SK-N-SH (cell line): ENCODE measurements at regions not wholly inside any gene's neighbourhood (a gene's known extent, or its start where the extent isn't known, plus 50 kb on each side); places are given as distances from the start of the nearest gene placed in this dataset.
"Not testable (repeated sequence)": the region's sequence is repeated elsewhere in the genome, so short reads cannot be mapped to it uniquely, and the experiment has no call there.

Experiments
- CTCF ChIA-PET: fragments of 300-600, 350-600 bp; formaldehyde crosslinking; extraction: SDS; loops from one replicate; lab custom pipeline; 2021; lab: Yijun Ruan, JAX
- POLR2A ChIA-PET: fragments of 350-600 bp; sonication (Branson Sonifier 250); formaldehyde crosslinking; extraction: SDS; loops from one replicate; lab custom pipeline; 2020; ENCODE audit warnings: antibody characterized with exemption, inconsistent platforms; lab: Yijun Ruan, JAX
- DNase-seq: peaks from one replicate; pipeline ENCODE4 v3.0.0; 2012
- H2AFZ ChIP-seq: fragments of 200-600 bp; sonication (generic); 2 replicates; pipeline ENCODE4 v1.8.1; 2016; ENCODE audit warnings: antibody characterized with exemption, mild to moderate bottlenecking, low read depth
- H3F3A ChIP-seq: fragments of 200-600 bp; sonication (generic); replicated peaks from 2 replicates; pipeline ENCODE3; 2016; ENCODE audit warnings: antibody characterized with exemption, mild to moderate bottlenecking; ENCODE audit not compliant: insufficient read depth
- H3K27ac ChIP-seq, 2 experiments: fragments of 200-500 bp in 1 of 2; fragments of 200-600 bp in 1 of 2; sonication (Bioruptor generic) in 1 of 2; sonication (generic), shearing (Covaris generic) in 1 of 2; 2 replicates each; pipeline versions ENCODE4 v1.5.1 to v1.6.1; 2014 to 2016; ENCODE audit warnings: low read depth in 2 of 2, inconsistent platforms in 1 of 2, low read length in 1 of 2, mild to moderate bottlenecking in 1 of 2, mixed read lengths in 1 of 2
- H3K27me3 ChIP-seq: fragments of 200-600 bp; sonication (generic), shearing (Covaris generic); 2 replicates; pipeline ENCODE4 v1.6.1; 2016; ENCODE audit warnings: mixed run types; ENCODE audit not compliant: insufficient read depth
- H3K36me3 ChIP-seq, 2 experiments: fragments of 200-500 bp in 1 of 2; fragments of 200-600 bp in 1 of 2; sonication (Bioruptor generic) in 1 of 2; sonication (generic) in 1 of 2; replicated peaks in 1 of 2; 2 replicates each; pipeline versions ENCODE3 to v1.5.1; 2014 to 2016; ENCODE audit warnings: low read length in 1 of 2, mild to moderate bottlenecking in 1 of 2; ENCODE audit not compliant: insufficient read depth in 2 of 2, control insufficient read depth in 1 of 2
- H3K4me1 ChIP-seq, 2 experiments: fragments of 200-500 bp in 1 of 2; fragments of 200-600 bp in 1 of 2; sonication (Bioruptor generic) in 1 of 2; sonication (generic), shearing (Covaris generic) in 1 of 2; 2 replicates each; pipeline versions ENCODE4 v1.5.1 to v1.6.1; 2014 to 2016; ENCODE audit warnings: low read depth in 1 of 2, low read length in 1 of 2, mixed run types in 1 of 2; ENCODE audit not compliant: insufficient read depth in 2 of 2, control insufficient read depth in 1 of 2
- H3K4me2 ChIP-seq: fragments of 200-600 bp; sonication (generic), shearing (Covaris generic); 2 replicates; pipeline ENCODE4 v1.6.1; 2017; ENCODE audit warnings: mixed run types
- H3K4me3 ChIP-seq, 2 experiments: fragments of 200-500 bp in 1 of 2; fragments of 200-600 bp in 1 of 2; sonication (Bioruptor generic) in 1 of 2; sonication (generic), shearing (Covaris generic) in 1 of 2; 2 replicates each; pipeline versions ENCODE4 v1.5.1 to v1.8.1; 2014 to 2016; ENCODE audit warnings: low read depth in 2 of 2, inconsistent platforms in 1 of 2, low read length in 1 of 2, mild to moderate bottlenecking in 1 of 2, mixed read lengths in 1 of 2, moderate library complexity in 1 of 2
- H3K79me2 ChIP-seq: fragments of 200-600 bp; sonication (generic); 2 replicates; pipeline ENCODE4 v1.8.1; 2017; ENCODE audit warnings: mild to moderate bottlenecking; ENCODE audit not compliant: insufficient read depth
- H3K9ac ChIP-seq: fragments of 200-600 bp; sonication (generic); 2 replicates; pipeline ENCODE4 v1.6.1; 2017; ENCODE audit warnings: mixed run types
- H3K9me2 ChIP-seq: fragments of 200-600 bp; sonication (generic); 2 replicates; pipeline ENCODE4 v1.6.1; 2017; ENCODE audit warnings: mixed run types
- H3K9me3 ChIP-seq: fragments of 200-600 bp; sonication (generic); 2 replicates; pipeline ENCODE4 v1.6.1; 2017; ENCODE audit warnings: mixed run types, mild to moderate bottlenecking, moderate library complexity
- H4K20me1 ChIP-seq: fragments of 200-600 bp; sonication (generic); 2 replicates; pipeline ENCODE4 v1.6.1; 2017; ENCODE audit warnings: mild to moderate bottlenecking, mixed run types; ENCODE audit not compliant: insufficient read depth
- GATA2 ChIP-seq: sonication (generic); formaldehyde crosslinking; IDR thresholded peaks from 2 replicates; pipeline ENCODE4 v1.5.0; 2020; ENCODE audit warnings: mild to moderate bottlenecking, missing genetic modification reagents
- JUND ChIP-seq: IDR thresholded peaks from 2 replicates; pipeline ENCODE4 v1.4.0; 2012
- POLR2AphosphoS5 ChIP-seq: IDR thresholded peaks from 2 replicates; pipeline ENCODE4 v1.6.1; 2012; ENCODE audit warnings: low read depth, low read length
- RAD21 ChIP-seq: IDR thresholded peaks from 2 replicates; pipeline ENCODE4 v1.6.1; 2012; ENCODE audit warnings: mild to moderate bottlenecking, low read length
- RFX5 ChIP-seq: IDR thresholded peaks from 2 replicates; pipeline ENCODE4 v1.6.1; 2012; ENCODE audit warnings: mild to moderate bottlenecking, improper control_type of control experiment, low read length
- YY1 ChIP-seq: IDR thresholded peaks from 2 replicates; pipeline ENCODE4 v1.4.0; 2012; ENCODE audit warnings: low read depth, mild to moderate bottlenecking
- WGBS: methylation state at CpG from one replicate; pipeline ENCODE4 v1.1.6; 2017; ENCODE audit warnings: low lambda C conversion rate; 5-methylcytosine and 5-hydroxymethylcytosine counted together
- TF ChIP-seq, protein P1 (sequence below): fragments of 200-600 bp; sonication (generic); IDR thresholded peaks from 2 replicates; pipeline ENCODE4 v1.6.1; 2017; ENCODE audit warnings: antibody characterized with exemption, mild to moderate bottlenecking, moderate library complexity
- TF ChIP-seq, protein P2 (sequence below): IDR thresholded peaks from 2 replicates; pipeline ENCODE4 v1.4.0; 2012; ENCODE audit warnings: low read depth, borderline replicate concordance
- TF ChIP-seq, protein P3 (sequence below): IDR thresholded peaks from 2 replicates; pipeline ENCODE4; 2012

DNA sequence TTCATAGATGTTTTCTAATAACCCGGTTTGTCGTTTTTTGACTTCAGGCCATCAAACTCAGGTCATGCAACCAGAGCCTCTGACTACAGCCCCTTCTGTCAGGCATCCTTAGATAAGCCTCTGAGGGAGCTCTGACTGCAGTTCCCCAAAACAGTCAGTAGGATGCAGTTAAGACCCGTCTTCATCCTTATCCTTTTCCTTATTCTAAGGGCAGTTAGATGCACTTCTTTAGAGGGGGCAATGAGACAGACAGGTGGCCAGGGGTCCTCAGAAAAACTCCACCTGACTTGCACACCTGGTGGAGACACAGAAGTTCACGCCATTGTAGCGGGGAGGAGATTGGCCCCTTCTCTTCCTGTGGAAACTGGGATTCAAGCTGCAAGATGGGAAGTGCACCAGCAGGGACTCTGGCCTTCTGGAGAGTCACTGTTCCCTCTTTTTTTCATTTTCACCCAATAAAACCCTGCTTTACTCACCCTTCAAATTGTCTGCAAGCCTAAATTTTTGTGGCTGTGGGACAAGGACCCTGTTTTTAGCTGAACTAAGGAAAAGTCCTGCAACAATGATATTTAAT lies 104.8 kb upstream of the TFPI start:
- WGBS, result 69% methylated on average over 5 of the region's 5 CpGs
- ChIA-PET POLR2A (no interaction called here), CTCF (interaction anchor here (0.8 kb wide), 1 partner anchor 197 kb away, joined by 3 read pairs; no protein-coding TSS in a partner anchor)
- Histone ChIP-seq H3K36me3 (no peaks in the 10 kb centered on the region), H3K4me2 (no peak overlapping the region), H2AFZ (no peak overlapping the region; the same call in 1 of the 2 replicates), H3K79me2 (no peaks in the 10 kb centered on the region), H3K27me3 (no peaks in the 10 kb centered on the region), H4K20me1 (no peaks in the 10 kb centered on the region), H3F3A (no peaks in the 10 kb centered on the region), H3K4me3 (no peak overlapping the region), H3K27ac (no peak overlapping the region), H3K9me2 (no peaks in the 10 kb centered on the region), H3K9me3 (no peaks in the 10 kb centered on the region), H3K9ac (no peak overlapping the region), H3K4me1 (peaks cover 0 to 2% of the 10 kb centered on the region in 2 experiments; a peak in 1 of 4 replicates)
- TF ChIP-seq GATA2 (CRISPR knock-in tag) (no peak), POLR2AphosphoS5 (no peak), JUND (no peak), RAD21 (peak; percentile 37; the same call in 1 of the 2 replicates), YY1 (no peak)
- TF ChIP-seq, protein P1, sequence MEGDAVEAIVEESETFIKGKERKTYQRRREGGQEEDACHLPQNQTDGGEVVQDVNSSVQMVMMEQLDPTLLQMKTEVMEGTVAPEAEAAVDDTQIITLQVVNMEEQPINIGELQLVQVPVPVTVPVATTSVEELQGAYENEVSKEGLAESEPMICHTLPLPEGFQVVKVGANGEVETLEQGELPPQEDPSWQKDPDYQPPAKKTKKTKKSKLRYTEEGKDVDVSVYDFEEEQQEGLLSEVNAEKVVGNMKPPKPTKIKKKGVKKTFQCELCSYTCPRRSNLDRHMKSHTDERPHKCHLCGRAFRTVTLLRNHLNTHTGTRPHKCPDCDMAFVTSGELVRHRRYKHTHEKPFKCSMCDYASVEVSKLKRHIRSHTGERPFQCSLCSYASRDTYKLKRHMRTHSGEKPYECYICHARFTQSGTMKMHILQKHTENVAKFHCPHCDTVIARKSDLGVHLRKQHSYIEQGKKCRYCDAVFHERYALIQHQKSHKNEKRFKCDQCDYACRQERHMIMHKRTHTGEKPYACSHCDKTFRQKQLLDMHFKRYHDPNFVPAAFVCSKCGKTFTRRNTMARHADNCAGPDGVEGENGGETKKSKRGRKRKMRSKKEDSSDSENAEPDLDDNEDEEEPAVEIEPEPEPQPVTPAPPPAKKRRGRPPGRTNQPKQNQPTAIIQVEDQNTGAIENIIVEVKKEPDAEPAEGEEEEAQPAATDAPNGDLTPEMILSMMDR, result peak; percentile 43
- DNase-seq, result peak; percentile 11

DNA sequence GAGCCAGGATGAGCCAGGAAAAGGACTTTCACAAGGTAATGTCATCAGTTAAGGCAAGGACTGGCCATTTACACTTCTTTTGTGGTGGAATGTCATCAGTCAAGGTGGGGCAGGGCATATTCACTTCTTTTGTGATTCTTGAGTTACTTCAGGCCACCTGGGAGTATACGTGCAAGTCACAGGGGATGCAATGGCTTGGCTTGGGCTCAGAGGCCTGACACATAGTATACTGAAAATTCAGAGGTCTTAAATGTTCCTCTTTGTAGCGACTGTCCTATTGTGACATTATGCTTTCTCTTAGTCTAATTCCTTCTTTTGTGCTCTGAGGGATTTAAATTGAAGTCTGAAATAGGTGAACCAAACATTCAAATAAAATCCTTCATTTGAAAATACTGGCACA lies 121.8 kb upstream of the TFPI start:
- H3K9me2 ChIP-seq, H2AFZ ChIP-seq, H3K4me2 ChIP-seq, H3K4me3 ChIP-seq, H3F3A ChIP-seq, H3K27me3 ChIP-seq, DNase-seq, H3K27ac ChIP-seq, H3K9ac ChIP-seq, H3K36me3 ChIP-seq, H3K9me3 ChIP-seq, H3K79me2 ChIP-seq, H3K4me1 ChIP-seq, POLR2A ChIA-PET, H4K20me1 ChIP-seq: not testable (repeated sequence)
- CTCF ChIA-PET, result interaction anchor here (0.6 to 0.9 kb wide), 2 partner anchors 74 to 718 kb away, joined by 3 read pairs; no protein-coding TSS in a partner anchor
- 82% methylated on average over 2 of the region's 2 CpGs for WGBS

DNA sequence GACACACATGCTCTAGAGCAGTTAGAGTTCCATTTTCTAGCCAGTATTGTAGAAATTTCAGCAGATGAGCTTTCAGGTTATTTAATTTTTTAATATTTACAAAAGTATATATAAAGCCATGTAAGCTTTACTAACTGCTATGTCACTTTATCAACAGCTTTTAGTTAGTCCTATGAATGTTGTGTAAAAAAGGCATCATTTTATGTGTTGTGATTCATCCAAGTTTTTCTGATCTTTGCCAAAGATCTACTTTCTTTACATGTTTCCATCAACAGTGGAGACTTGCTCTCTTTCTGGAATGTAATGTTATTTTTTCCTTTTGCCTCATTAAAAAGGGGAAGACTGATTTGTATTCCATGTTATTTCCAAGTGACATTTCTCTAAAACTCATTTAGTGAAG lies 125.2 kb upstream of the TFPI start:
- DNase-seq, result no peak
- Histone ChIP-seq H3K27me3 (no peaks in the 10 kb centered on the region), H3K27ac (no peak overlapping the region), H4K20me1 (no peaks in the 10 kb centered on the region), H3K9me2 (no peaks in the 10 kb centered on the region), H3K4me3 (no peak overlapping the region), H3K4me2 (no peak overlapping the region), H2AFZ (no peak overlapping the region; the same call in 1 of the 2 replicates), H3K79me2 (no peaks in the 10 kb centered on the region), H3F3A (no peaks in the 10 kb centered on the region), H3K4me1 (no peaks in the 10 kb centered on the region), H3K9me3 (no peaks in the 10 kb centered on the region), H3K36me3 (no peaks in the 10 kb centered on the region), H3K9ac (no peak overlapping the region)
- CTCF ChIA-PET, result no interaction called here
- no peak for TF ChIP-seq RFX5
- TF ChIP-seq, protein P2, sequence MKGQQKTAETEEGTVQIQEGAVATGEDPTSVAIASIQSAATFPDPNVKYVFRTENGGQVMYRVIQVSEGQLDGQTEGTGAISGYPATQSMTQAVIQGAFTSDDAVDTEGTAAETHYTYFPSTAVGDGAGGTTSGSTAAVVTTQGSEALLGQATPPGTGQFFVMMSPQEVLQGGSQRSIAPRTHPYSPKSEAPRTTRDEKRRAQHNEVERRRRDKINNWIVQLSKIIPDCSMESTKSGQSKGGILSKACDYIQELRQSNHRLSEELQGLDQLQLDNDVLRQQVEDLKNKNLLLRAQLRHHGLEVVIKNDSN, result no peak
- TF ChIP-seq, protein P3, sequence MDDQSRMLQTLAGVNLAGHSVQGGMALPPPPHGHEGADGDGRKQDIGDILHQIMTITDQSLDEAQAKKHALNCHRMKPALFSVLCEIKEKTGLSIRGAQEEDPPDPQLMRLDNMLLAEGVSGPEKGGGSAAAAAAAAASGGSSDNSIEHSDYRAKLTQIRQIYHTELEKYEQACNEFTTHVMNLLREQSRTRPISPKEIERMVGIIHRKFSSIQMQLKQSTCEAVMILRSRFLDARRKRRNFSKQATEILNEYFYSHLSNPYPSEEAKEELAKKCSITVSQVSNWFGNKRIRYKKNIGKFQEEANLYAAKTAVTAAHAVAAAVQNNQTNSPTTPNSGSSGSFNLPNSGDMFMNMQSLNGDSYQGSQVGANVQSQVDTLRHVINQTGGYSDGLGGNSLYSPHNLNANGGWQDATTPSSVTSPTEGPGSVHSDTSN, result no peak
- TF ChIP-seq RAD21, result no peak
- POLR2A ChIA-PET, result no interaction called here
